Stimulated activated naive B cell treated with anti-CD40 and anti-IgM and Interleukin-4, amounts not matched to agents 10 μg/mL and 1 μg/mL and 100 μg/mL, for 72 hours (primary cell): ENCODE measurements at regions not wholly inside any gene's neighbourhood (a gene's known extent, or its start where the extent isn't known, plus 50 kb on each side); places are given as distances from the start of the nearest gene placed in this dataset.
A peak's percentile ranks its signal among the peaks of the same experiment; 100 is the strongest.

Experiments used
- ATAC-seq, 2 donors: fragments of 150-1000 bp; cut with Tn5 transposase; replicated peaks; 2 replicates each; pipeline ENCODE4 v1.10.0; 2021; ENCODE audit warnings: moderate library complexity in 1 of 2
- DNase-seq: peaks from one replicate; pipeline ENCODE4 v3.0.0; 2021
- H3K27ac Mint-ChIP-seq: one replicate; pipeline ENCODE4 v1.8.0; 2022; ENCODE audit warnings: mild to moderate bottlenecking, mixed read lengths
- H3K27me3 Mint-ChIP-seq, 2 donors: one replicate each; pipeline ENCODE4 v1.8.0; 2022; ENCODE audit warnings: mixed read lengths in 2 of 2
- H3K36me3 Mint-ChIP-seq, 2 donors: one replicate each; pipeline ENCODE4 v1.8.0; 2022; ENCODE audit warnings: mixed read lengths in 2 of 2, mild to moderate bottlenecking in 1 of 2
- H3K4me1 Mint-ChIP-seq, 2 donors: one replicate each; pipeline ENCODE4 v1.8.0; 2022; ENCODE audit warnings: mixed read lengths in 2 of 2, mild to moderate bottlenecking in 1 of 2
- H3K4me3 Mint-ChIP-seq, 2 donors: one replicate each; pipeline ENCODE4 v1.8.0; 2022; ENCODE audit warnings: mild to moderate bottlenecking in 2 of 2, mixed read lengths in 2 of 2, moderate library complexity in 1 of 2
- H3K9me3 Mint-ChIP-seq, 2 donors: one replicate each; pipeline ENCODE4 v1.8.0; 2022; ENCODE audit warnings: mixed read lengths in 2 of 2, mild to moderate bottlenecking in 1 of 2

GRCh38 chr17:34527908-34528470 is 51.4 kb upstream of the TMEM132E start:
- H3K4me3 Mint-ChIP-seq, result no peak overlapping the region
- H3K27ac Mint-ChIP-seq, result no peak overlapping the region
- DNase-seq (no peak), ATAC-seq (peak in 1 of 2 donors; percentile 35)
- H3K27me3 Mint-ChIP-seq, result peaks cover 50 to 60% of the 10 kb centered on the region in 2 donors
- peaks cover 0 to 1% of the 10 kb centered on the region in 2 donors for H3K9me3 Mint-ChIP-seq
- H3K36me3 Mint-ChIP-seq, result no peaks in the 10 kb centered on the region
- peaks cover 8 to 14% of the 10 kb centered on the region in 2 donors for H3K4me1 Mint-ChIP-seq

- no peak for DNase-seq
- Mint-ChIP-seq H3K4me3 (no peak overlapping the region), H3K27ac (no peak overlapping the region), H3K4me1 (peaks cover 6 to 8% of the 10 kb centered on the region in 2 donors), H3K36me3 (no peaks in the 10 kb centered on the region), H3K9me3 (peaks cover 0 to 1% of the 10 kb centered on the region in 2 donors), H3K27me3 (peaks cover 50 to 57% of the 10 kb centered on the region in 2 donors)
- no peak for ATAC-seq
Measured at GRCh38 chr17:34527136-34527907, 52.1 kb upstream of the TMEM132E start.

- DNase-seq (no peak), ATAC-seq (no peak)
- H3K27ac Mint-ChIP-seq, result no peak overlapping the region
- H3K4me3 Mint-ChIP-seq, result no peak overlapping the region
- peaks cover 5 to 6% of the 10 kb centered on the region in 2 donors for H3K4me1 Mint-ChIP-seq
- H3K36me3 Mint-ChIP-seq, result no peaks in the 10 kb centered on the region
- H3K27me3 Mint-ChIP-seq, result peaks cover 42 to 45% of the 10 kb centered on the region in 2 donors
- H3K9me3 Mint-ChIP-seq, result peaks cover 0 to 1% of the 10 kb centered on the region in 2 donors
Measured at GRCh38 chr17:34525651-34526050, 53.7 kb upstream of the TMEM132E start.

GRCh38 chr17:34521955-34522354 is 57.4 kb upstream of the TMEM132E start:
- ATAC-seq, result no peak
- H3K27me3 Mint-ChIP-seq, result peaks cover 18 to 20% of the 10 kb centered on the region in 2 donors
- no peaks in the 10 kb centered on the region for H3K36me3 Mint-ChIP-seq
- peaks cover 0 to 2% of the 10 kb centered on the region in 2 donors for H3K4me1 Mint-ChIP-seq
- no peaks in the 10 kb centered on the region for H3K9me3 Mint-ChIP-seq
- H3K27ac Mint-ChIP-seq, result no peak overlapping the region
- DNase-seq, result no peak
- no peak overlapping the region for H3K4me3 Mint-ChIP-seq

- Mint-ChIP-seq H3K27ac (no peak overlapping the region), H3K27me3 (peaks cover 20 to 24% of the 10 kb centered on the region in 2 donors), H3K9me3 (no peaks in the 10 kb centered on the region), H3K4me3 (no peak overlapping the region), H3K4me1 (no peaks in the 10 kb centered on the region), H3K36me3 (no peaks in the 10 kb centered on the region)
- no peak for DNase-seq
- ATAC-seq, result peak; percentile 68 to 73
Measured at GRCh38 chr17:34519282-34519681, 60.1 kb upstream of the TMEM132E start.

GRCh38 chr17:34517406-34517805 is 62.0 kb upstream of the TMEM132E start:
- no peaks in the 10 kb centered on the region for H3K36me3 Mint-ChIP-seq
- no peak for DNase-seq
- no peak overlapping the region for H3K27ac Mint-ChIP-seq
- no peak overlapping the region for H3K4me3 Mint-ChIP-seq
- ATAC-seq, result no peak
- peaks cover 24 to 30% of the 10 kb centered on the region in 2 donors for H3K27me3 Mint-ChIP-seq
- no peaks in the 10 kb centered on the region for H3K9me3 Mint-ChIP-seq
- H3K4me1 Mint-ChIP-seq, result no peaks in the 10 kb centered on the region

GRCh38 chr17:34511931-34512330 is 67.5 kb upstream of the TMEM132E start:
- DNase-seq (no peak), ATAC-seq (no peak)
- H3K36me3 Mint-ChIP-seq, result no peaks in the 10 kb centered on the region
- H3K4me3 Mint-ChIP-seq, result no peak overlapping the region
- H3K27ac Mint-ChIP-seq, result no peak overlapping the region
- H3K9me3 Mint-ChIP-seq, result no peaks in the 10 kb centered on the region
- H3K27me3 Mint-ChIP-seq, result peaks cover 45 to 56% of the 10 kb centered on the region in 2 donors
- H3K4me1 Mint-ChIP-seq, result peaks cover 0 to 1% of the 10 kb centered on the region in 2 donors

- Mint-ChIP-seq H3K9me3 (no peaks in the 10 kb centered on the region), H3K27ac (no peak overlapping the region), H3K4me3 (no peak overlapping the region), H3K27me3 (peaks cover 46 to 62% of the 10 kb centered on the region in 2 donors), H3K4me1 (peaks cover 0 to 1% of the 10 kb centered on the region in 2 donors), H3K36me3 (no peaks in the 10 kb centered on the region)
- ATAC-seq (no peak), DNase-seq (no peak)
Measured at GRCh38 chr17:34511265-34511664, 68.1 kb upstream of the TMEM132E start.

GRCh38 chr17:34504814-34505484 is 74.4 kb upstream of the TMEM132E start:
- Mint-ChIP-seq H3K36me3 (no peaks in the 10 kb centered on the region), H3K27me3 (peaks cover 42 to 54% of the 10 kb centered on the region in 2 donors), H3K4me1 (no peaks in the 10 kb centered on the region), H3K9me3 (no peaks in the 10 kb centered on the region), H3K4me3 (no peak overlapping the region), H3K27ac (no peak overlapping the region)
- DNase-seq (no peak), ATAC-seq (peak in 1 of 2 donors; percentile 34)

GRCh38 chr17:34503528-34504195 is 75.7 kb upstream of the TMEM132E start:
- ATAC-seq (peak in 1 of 2 donors; percentile 60), DNase-seq (no peak)
- Mint-ChIP-seq H3K36me3 (no peaks in the 10 kb centered on the region), H3K9me3 (no peaks in the 10 kb centered on the region), H3K27me3 (peaks cover 35 to 49% of the 10 kb centered on the region in 2 donors), H3K4me3 (no peak overlapping the region), H3K4me1 (no peaks in the 10 kb centered on the region), H3K27ac (no peak overlapping the region)

GRCh38 chr17:34502426-34502825 is 77.0 kb upstream of the TMEM132E start:
- no peak overlapping the region for H3K4me3 Mint-ChIP-seq
- H3K9me3 Mint-ChIP-seq, result no peaks in the 10 kb centered on the region
- H3K4me1 Mint-ChIP-seq, result no peaks in the 10 kb centered on the region
- ATAC-seq (no peak), DNase-seq (no peak)
- H3K36me3 Mint-ChIP-seq, result no peaks in the 10 kb centered on the region
- no peak overlapping the region for H3K27ac Mint-ChIP-seq
- peaks cover 35 to 42% of the 10 kb centered on the region in 2 donors for H3K27me3 Mint-ChIP-seq

GRCh38 chr17:34499576-34499975 is 79.8 kb upstream of the TMEM132E start:
- no peaks in the 10 kb centered on the region for H3K36me3 Mint-ChIP-seq
- no peaks in the 10 kb centered on the region for H3K9me3 Mint-ChIP-seq
- ATAC-seq, result peak in 1 of 2 donors; percentile 31
- H3K27me3 Mint-ChIP-seq, result peaks cover 21 to 33% of the 10 kb centered on the region in 2 donors
- no peak overlapping the region for H3K27ac Mint-ChIP-seq
- no peak overlapping the region for H3K4me3 Mint-ChIP-seq
- H3K4me1 Mint-ChIP-seq, result no peaks in the 10 kb centered on the region
- no peak for DNase-seq

- DNase-seq (no peak), ATAC-seq (no peak)
- Mint-ChIP-seq H3K27me3 (peaks cover 23 to 58% of the 10 kb centered on the region in 2 donors), H3K27ac (no peak overlapping the region), H3K4me1 (no peaks in the 10 kb centered on the region), H3K9me3 (no peaks in the 10 kb centered on the region), H3K36me3 (no peaks in the 10 kb centered on the region), H3K4me3 (no peak overlapping the region)
Measured at GRCh38 chr17:34493917-34494316, 85.5 kb upstream of the TMEM132E start.

- peaks cover 0 to 5% of the 10 kb centered on the region in 2 donors for H3K4me1 Mint-ChIP-seq
- DNase-seq (no peak), ATAC-seq (no peak)
- H3K27ac Mint-ChIP-seq, result no peak overlapping the region
- H3K9me3 Mint-ChIP-seq, result no peaks in the 10 kb centered on the region
- peaks cover 47 to 56% of the 10 kb centered on the region in 2 donors for H3K27me3 Mint-ChIP-seq
- H3K36me3 Mint-ChIP-seq, result no peaks in the 10 kb centered on the region
- no peak overlapping the region for H3K4me3 Mint-ChIP-seq
Measured at GRCh38 chr17:34487626-34488025, 91.8 kb upstream of the TMEM132E start.
